ENCODE measurements at regions not wholly inside any gene's neighbourhood (a gene's known extent, or its start where the extent isn't known, plus 50 kb on each side); places are given as distances from the start of the nearest gene placed in this dataset.
"Not testable (repeated sequence)": the region's sequence is repeated elsewhere in the genome, so short reads cannot be mapped to it uniquely, and the experiment has no call there.

DNA sequence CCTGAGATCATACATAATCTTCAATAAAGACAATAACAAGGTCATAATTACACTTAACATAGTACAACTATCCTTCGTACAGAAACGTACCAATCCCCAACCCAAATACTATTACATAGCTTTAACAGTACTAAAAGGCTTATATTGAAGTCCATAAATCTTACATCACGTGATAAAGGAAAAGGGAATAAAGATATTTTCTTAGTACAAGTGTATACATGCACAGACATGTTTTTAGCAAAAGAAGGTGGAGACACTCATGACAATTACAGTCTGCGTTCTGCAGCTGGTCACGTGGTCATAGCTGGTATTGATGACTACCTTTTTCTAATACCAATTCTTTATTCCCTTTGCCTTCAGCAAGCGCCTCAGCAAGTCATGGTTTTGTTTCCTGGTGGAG, 464.5 kb upstream of the SLITRK5 start:
- no peak for DNase-seq (ENCODE audit: low spot score)

GRCh38 chr13:87207280-87208003, 463.7 kb upstream of the SLITRK5 start:
- DNase-seq (ENCODE audit: low spot score) = no peak

DNA sequence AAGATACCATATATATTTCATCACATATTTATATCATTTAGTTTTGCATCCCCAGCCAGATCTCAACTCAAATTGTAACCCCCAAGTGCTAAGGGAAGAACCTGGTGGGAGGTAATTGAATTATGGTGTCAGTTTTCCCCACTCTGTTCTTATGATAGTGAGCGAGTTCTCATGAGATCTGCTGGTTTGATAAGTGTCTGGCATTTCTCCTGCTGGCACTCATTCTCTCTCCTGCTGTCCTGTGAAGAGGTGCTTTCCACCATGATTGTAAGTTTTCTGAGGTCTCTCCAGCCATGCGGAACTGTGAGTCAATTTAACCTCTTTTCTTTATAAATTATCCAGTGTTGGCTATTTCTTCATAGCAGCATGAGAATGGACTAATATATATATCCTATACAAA, 462.5 kb upstream of the SLITRK5 start:
- DNase-seq (ENCODE audit: low spot score) = no peak

DNA sequence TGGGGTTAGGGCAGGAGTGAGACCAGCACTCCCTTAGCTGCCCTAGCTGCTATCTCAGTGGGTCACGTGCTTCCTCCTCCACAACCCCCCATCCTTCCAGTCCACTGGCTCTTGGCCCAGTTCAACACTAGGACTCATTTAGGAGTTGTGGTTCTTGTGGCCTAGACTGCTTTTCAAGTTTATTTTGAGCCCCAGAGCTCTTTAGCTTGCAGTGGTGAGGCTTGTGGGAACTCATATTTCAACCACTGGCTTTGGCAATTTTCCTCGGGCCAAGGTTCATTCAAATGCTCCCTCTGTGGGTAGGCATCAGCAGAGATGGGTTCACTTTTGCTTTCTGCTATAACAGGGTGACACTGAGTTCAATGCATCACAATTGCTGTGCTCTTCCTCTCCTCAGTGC, 436.2 kb upstream of the SLITRK5 start:
- DNase-seq (ENCODE audit: low spot score) = no peak

GRCh38 chr13:87235621-87236020, 435.6 kb upstream of the SLITRK5 start:
- DNase-seq (ENCODE audit: low spot score) = no peak

- DNase-seq (ENCODE audit: low spot score) = no peak
Measured at GRCh38 chr13:87244256-87244890, 426.8 kb upstream of the SLITRK5 start.

GRCh38 chr13:87249847-87250246, 421.3 kb upstream of the SLITRK5 start:
- not testable (repeated sequence) for DNase-seq (ENCODE audit: low spot score)

- DNase-seq (ENCODE audit: low spot score) = no peak
Measured at GRCh38 chr13:87255394-87255793, 415.8 kb upstream of the SLITRK5 start.

DNA sequence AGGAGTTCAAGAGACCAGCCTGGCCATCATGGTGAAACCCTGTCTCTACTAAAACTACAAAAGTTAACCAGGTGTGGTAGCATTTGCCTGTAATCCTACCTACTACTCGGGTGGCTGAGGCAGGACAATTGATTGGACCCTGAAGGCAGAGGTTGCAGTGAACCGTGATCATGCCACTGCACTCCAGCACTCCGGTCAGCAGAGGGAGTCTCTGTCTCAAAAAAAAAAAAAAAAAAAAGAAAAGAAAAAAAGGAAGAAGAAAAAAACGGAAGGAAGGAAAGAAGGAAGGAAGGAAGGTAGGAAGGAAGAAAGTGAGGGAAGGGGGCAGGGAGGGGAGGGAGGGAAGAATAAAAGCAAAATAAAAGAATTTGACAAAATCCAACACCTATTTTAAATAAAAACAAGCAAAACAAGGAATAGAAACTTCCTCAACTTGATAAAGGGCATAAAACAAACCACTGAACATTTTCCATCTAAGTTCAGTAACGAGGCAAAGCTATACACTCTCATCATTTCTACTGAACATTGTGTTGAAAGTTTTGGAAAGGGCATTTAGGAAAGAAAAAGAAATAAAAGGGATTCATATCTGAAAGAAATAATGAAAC, 411.6 kb upstream of the SLITRK5 start:
- no peak for DNase-seq (ENCODE audit: low spot score)

DNA sequence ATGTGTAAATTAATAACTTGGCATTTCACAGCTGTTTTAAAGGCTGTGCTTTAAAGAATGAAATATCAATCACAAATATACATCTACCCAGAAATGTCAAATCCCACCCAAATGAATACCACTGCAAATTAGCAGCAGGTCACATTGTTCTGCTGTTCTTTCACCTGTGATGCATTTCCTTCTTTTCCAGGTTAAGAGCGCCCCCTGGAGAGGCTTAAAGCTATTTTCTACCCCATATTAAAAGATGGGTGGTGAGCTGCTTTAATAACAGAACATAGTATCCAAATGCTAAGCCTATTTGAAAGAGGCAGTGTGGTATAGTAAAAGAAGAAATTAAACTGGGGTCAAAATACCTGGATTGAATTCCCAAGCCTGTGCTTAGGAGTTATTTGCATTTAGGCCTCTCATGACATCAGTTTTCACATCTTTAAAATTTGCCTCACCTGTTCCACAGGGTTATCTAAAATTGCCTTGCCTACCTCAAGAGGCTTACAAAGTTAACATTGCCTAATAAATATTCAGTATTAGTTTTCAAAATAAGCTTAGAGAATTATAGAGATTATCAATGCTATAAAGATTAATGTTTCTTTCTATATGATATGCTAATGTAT, 396.9 kb upstream of the SLITRK5 start:
- peak; percentile 18 for DNase-seq (ENCODE audit: low spot score)

GRCh38 chr13:87280139-87280538, 391.0 kb upstream of the SLITRK5 start:
- no peak for DNase-seq (ENCODE audit: low spot score)

- DNase-seq (ENCODE audit: low spot score) = no peak
Measured at GRCh38 chr13:87287721-87288120, 383.4 kb upstream of the SLITRK5 start.

DNA sequence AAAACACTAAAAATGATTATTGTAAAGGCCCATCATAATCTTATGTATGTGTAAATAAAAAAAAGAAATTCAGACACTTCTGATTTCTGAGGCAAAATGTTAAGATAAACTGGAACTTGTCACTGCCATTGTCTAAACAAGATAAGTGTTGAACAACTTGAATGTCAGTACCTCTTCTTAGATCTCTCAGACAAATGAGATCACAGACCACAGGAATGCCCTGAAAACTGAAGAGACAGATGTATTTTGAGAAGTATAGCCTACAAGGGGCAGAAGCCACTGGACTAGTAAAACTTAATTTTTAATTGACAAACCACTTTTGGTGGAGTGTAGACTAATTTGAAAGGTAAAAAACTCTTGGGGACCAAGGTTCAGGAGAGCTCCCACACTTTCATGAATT, 375.5 kb upstream of the SLITRK5 start:
- DNase-seq (ENCODE audit: low spot score) = no peak

DNA sequence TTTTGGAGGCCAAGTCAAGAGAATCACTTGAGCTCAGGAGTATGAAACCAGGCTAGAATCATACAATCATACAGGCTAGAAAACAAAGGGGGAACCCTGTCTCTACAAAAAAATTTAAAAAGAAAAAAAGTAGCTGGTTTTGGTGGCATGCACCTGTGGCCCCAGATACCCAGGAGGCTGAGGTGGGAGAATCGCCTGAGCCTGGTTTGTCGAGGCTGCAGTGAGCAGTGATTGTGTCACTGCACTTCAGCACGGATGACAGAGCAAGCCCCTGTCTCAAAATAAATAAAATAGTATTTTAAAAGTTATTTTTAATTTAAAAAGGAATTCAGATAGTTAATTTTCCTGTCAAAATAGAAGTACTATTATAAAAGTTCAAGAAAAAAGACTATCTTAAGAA, 369.1 kb upstream of the SLITRK5 start:
- no peak for DNase-seq (ENCODE audit: low spot score)

DNA sequence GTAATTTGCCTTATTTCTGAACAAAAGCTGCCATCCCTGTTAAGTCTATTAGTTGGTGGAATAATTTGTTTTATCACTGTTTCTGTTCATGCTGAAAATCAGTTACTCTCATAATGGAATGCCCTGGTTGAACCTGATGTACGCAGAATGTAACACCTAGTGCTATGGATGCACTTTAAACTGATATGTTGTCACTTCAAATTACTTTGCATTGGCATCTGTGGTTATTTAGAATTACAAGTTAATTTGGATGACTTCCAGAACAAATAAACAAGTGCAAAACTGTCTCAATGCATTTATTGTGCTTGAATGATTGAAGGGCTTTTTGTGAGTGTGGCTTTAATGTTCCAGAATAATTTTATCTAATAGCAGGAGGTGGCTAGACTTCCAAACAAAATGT, 368.2 kb upstream of the SLITRK5 start:
- no peak for DNase-seq (ENCODE audit: low spot score)

DNA sequence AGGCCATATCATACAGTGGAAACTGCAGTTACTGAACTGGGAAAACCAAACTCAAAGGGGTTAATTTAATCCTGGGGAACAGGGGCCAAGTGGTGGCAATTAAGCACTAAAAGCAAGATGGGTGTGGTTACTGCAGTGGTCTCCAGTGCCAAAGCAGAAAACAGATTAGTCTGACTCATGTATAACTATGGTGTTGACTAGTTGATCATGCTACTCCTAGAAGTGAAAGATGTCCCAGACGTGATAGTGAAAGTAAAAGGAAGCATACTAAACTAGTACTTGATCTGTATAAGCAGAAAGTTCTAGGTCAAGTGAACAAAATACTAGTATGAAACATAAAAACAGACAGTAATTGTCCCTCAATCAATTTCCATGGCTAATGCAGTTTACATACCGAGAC, 360.0 kb upstream of the SLITRK5 start:
- DNase-seq (ENCODE audit: low spot score) = no peak

DNA sequence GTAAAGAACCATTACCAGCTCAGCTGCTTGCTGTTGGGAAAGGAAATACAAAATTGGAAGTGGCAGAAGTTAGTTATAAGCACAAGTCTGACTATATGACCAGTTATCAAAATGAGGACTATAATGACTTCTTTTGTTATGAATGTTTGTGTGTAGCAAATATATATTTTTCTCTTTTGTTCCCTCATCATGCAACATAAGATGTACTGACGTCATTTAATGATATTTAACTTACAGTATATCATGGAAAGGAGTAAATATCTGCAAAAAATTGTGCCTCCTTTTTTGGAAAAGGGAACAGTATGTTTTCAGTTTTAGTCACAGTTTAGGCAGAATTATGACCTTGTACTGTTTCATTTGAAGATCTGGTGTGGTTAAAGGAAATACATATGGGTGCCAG, 356.3 kb upstream of the SLITRK5 start:
- no peak for DNase-seq (ENCODE audit: low spot score)

- DNase-seq (ENCODE audit: low spot score) = no peak
Measured at GRCh38 chr13:87322386-87322785, 348.8 kb upstream of the SLITRK5 start.

- DNase-seq (ENCODE audit: low spot score) = no peak
Measured at GRCh38 chr13:87324558-87324957, 346.6 kb upstream of the SLITRK5 start.

DNA sequence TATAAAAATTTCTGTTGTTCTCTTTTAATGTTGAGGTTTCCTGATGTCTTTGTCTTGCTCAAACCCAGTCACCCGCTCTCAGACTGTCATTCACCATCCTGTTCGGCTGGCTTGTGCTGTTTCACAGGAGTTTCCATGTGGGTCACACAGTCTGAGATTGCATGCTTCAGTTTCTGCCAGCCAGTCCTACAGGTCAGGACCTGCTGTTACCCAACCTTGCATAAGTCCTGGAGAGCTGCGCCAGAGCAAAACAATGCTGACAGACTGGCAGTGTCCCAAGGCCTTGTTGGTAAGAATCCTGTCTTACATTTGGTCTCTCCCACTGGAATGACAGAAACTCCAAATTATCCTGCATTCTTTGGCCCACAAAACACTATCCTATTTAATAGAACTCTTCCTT, 340.0 kb upstream of the SLITRK5 start:
- no peak for DNase-seq (ENCODE audit: low spot score)

DNA sequence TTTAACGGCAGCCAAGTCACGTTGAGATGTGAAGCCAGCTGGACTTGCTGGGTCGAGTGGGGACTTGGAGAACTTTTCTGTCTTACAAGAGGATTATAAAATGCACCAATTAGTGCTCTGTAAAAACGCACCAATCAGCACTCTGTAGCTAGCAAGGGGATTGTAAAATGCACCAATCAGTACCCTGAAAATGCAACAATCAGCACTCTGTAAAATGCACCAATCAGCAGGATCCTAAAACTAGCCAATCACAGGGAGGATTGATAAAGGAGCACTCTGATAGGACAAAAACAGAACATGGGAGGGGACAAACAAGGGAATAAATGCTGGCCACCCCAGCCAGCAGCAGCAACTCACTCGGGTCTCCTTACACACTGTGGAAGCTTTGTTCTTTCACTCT, 337.6 kb upstream of the SLITRK5 start:
- DNase-seq (ENCODE audit: low spot score) = no peak

- no peak for DNase-seq (ENCODE audit: low spot score)
Measured at GRCh38 chr13:87334176-87334575, 337.0 kb upstream of the SLITRK5 start.

DNA sequence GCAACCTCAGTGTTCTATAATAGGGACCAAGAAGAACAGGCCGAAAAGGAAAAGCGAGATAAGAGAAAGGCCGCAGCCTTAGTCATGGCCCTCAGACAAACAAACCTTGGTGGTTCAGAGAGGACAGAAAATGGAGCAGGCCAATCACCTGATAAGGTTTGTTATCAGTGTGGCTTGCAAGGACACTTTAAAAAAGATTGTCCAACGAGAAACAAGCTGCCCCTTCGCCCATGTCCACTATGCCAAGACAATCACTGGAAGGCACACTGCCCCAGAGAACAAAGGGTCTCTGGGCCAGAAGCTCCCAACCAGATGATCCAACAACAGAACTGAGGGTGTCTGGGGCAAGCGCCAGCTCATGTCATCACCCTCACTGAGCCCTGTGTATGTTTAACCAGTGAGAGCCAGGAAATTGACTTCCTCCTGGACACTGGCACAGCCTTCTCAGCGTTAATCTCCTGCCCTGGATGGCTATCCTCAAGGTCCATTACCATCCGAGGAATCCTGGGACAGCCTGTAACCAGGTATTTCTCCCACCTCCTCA, 334.8 kb upstream of the SLITRK5 start:
- not testable (repeated sequence) for DNase-seq (ENCODE audit: low spot score)

Data from Ammon's horn (tissue), 1 donor.